CD4-positive, alpha-beta T cell treated with Interferon alpha-2 for 1 hour (primary cell): ENCODE measurements at regions not wholly inside any gene's neighbourhood (a gene's known extent, or its start where the extent isn't known, plus 50 kb on each side); places are given as distances from the start of the nearest gene placed in this dataset.
"Not testable (repeated sequence)": the region's sequence is repeated elsewhere in the genome, so short reads cannot be mapped to it uniquely, and the experiment has no call there.

Source experiments
- DNase-seq, 2 donors: peaks; one replicate each; pipeline ENCODE4 v3.0.0-alpha.2; 2020 to 2022

DNA sequence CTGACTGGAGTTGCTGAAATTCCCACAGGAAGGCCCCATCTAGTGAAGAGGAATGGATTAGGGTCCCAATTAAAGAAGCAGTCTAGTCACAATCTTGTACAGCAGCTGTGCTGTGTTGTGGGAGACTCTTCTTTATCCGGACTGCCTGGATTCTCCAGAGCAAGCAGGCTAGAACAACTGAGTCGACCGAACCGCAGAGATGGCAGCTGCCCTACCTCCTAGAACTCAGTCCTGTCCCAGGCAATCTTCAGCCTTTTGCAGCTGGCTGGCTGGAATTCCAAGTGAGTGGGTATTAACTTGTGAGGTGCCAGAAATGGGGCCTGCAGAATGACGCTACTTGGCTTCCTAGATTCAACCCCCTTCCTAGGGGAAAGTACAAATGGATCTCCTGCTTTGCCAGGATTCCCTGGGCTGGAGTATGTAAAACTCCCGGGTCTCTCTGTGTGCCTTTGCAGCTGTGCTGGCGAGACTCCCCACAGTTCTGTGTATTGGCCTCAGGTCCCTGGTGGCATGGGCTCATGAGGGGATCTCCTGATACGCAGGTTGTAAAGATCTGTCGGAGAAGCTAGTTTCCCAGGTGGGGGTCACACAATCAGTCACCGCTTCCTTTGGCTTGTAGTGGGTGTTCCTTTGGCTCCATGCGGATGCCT lies 1952.6 kb upstream of the LRRTM1 start:
- DNase-seq, result no peak

- DNase-seq, result no peak
These were observed 1951.7 kb upstream of the LRRTM1 start for GRCh38 chr2:82256288-82256687.

GRCh38 chr2:82254728-82255127 lies 1950.2 kb upstream of the LRRTM1 start:
- DNase-seq, result no peak

- no peak for DNase-seq
These were observed 1941.7 kb upstream of the LRRTM1 start for GRCh38 chr2:82246220-82246775.

- DNase-seq, result no peak
These were observed 1934.6 kb upstream of the LRRTM1 start for GRCh38 chr2:82239176-82239575.

GRCh38 chr2:82237994-82238662 lies 1933.6 kb upstream of the LRRTM1 start:
- no peak for DNase-seq

DNA sequence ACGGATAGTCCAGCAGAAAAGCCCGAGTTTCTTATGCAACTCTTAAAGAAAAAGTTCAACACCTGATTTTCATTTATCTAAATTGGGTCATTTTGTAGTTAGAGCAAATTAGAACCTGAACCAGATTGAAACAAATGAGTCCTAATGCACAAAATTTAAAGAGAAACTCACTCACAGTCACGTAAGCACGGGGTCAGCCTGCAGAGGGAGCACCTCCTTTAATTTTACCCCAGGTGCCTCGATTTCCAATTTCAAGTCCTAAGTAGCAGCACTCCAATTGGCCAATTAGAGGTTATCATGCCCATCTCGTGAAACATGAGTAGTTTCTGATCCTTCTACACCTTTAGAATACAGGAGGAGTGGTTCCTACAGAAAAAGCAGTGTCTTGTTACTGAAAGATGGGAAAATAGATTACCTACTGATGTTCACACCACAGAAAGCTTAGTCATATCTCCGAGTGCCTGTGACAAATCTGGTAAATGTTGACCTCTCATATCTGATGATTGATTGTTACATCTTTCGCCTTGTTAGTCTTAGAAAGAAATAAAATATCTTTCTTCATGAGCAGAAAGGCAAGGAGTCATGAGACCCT lies 1929.8 kb upstream of the LRRTM1 start:
- no peak for DNase-seq

DNA sequence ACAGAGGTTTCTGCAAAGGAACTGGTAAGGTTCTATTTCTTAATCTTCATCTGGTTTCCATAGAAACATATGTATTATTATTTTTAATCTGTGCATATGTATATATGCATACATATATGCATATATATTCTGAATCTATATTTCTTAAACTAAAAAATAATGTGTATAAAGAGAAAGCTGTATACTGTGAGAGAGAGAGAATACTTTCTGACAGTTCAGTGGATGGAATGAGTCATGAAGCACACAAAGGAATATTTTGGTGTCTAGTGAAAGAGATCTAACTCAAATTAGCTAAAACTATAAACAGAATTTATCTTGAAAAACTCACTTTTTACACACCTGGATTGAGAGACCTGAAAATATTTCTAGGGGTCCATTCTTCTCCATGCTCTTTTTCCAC lies 1929.3 kb upstream of the LRRTM1 start:
- DNase-seq, result no peak

DNA sequence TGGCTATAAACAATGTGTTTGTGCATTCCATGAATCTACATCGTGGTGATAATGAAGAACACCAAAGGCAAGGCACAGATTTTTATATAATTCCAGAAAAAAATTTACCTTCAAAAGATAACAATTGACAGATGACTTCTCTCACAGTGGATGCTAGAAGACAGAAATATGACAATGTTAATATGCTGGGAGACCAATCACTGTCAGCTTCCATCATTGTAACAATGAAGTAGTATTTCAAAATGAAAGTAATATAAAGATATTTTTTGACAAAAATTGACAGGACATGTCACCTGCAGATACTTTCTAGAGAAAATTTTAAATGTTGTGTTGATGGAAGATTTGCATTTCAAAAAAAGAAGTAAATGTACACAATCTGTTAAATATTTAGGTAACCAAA lies 1925.9 kb upstream of the LRRTM1 start:
- no peak for DNase-seq

GRCh38 chr2:82226441-82226840 lies 1921.9 kb upstream of the LRRTM1 start:
- DNase-seq, result no peak

GRCh38 chr2:82224301-82224940 lies 1919.9 kb upstream of the LRRTM1 start:
- no peak for DNase-seq

DNA sequence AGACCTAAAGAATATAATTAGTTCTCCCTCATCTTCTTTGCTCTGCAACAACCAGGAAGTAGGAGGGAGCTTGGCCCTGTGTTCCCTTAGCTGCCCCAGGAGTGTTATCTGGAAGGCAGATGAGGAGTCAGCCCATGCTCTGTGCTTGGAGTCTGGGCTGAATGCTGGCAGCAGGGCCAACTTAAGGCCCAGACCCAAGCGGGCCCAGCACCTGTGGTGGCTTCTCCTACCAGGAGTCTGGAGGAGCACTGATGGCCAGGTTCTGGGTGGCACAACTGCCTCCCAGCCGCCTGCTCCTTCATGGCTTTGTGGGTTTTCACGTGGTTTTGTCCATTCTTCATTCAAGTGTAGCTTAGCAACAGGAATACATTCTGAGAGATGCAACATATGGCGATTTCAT lies 1910.7 kb upstream of the LRRTM1 start:
- no peak for DNase-seq

DNA sequence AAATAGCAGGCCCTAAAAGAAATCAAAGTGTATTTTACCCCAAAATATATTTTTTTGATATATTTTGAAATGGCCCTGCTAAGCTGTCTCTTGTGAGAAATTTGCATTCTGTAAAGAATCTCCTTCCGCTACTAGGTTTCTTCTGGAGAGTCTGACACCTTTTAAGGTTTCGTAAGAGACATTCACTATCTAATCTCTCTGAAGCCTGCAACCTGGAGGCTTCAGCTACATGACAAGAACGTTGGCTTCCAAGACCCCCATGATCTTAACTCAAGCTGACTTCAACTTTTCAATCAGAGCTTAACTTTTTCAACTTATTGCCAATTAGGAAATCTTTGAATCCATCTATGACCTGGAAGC lies 1894.9 kb upstream of the LRRTM1 start:
- DNase-seq, result no peak

- no peak for DNase-seq
These were observed 1894.4 kb upstream of the LRRTM1 start for GRCh38 chr2:82198809-82199492.

DNA sequence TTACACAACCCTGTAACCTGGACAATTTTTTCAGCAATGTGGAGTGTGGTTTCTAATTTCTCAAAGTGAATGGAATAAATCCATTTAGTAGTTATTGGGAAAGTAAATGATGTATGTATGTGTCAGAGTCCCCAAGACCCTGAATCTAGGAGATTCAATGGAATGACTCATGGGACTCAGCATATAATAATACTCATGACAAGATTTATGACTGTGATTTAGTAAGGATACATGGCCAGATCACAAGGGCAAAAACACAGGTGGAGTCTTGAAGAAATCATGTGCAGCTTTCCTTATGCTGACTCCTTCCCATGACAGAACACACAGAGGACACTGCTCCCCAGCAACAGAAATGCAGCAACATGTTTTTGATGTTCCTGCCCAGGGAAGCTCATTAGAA lies 1877.7 kb upstream of the LRRTM1 start:
- DNase-seq, result no peak

DNA sequence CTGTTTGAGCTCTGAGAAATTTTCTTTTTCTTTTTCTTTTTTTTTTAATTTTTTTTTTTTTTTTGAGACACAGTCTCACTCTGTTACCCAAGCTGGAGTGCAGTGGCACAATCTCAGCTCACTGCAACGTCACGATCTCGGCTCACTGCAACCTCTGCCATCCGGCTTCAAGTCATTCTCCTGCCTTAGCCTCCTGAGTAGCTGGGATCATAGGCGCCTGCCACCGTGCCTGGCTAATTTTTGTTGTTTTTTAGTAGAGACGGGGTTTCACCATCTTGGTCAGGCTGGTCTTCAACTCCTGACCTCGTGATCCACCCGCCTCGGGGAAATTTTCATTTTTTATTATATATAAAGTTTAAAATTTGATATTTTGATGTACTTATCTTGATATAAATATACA lies 1870.7 kb upstream of the LRRTM1 start:
- DNase-seq, result not testable (repeated sequence)

DNA sequence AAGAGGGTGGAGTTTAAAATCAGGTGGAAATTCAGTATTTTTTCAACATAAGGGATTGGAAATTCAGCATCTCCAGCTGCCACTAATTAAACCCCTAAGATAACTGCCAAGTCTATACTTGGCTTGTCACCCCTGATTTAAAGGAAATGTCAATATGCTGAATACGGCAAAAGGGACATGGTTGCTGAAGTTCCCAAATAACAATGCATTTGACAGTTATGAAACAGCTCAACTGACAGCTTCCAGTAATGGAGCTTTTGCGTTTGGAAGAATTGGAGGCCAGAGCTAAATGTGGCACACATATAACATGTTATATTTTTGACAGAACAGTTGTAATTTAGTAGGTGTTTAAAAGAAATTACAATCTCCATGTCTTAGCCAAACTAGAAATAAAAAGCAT lies 1867.9 kb upstream of the LRRTM1 start:
- no peak for DNase-seq

DNA sequence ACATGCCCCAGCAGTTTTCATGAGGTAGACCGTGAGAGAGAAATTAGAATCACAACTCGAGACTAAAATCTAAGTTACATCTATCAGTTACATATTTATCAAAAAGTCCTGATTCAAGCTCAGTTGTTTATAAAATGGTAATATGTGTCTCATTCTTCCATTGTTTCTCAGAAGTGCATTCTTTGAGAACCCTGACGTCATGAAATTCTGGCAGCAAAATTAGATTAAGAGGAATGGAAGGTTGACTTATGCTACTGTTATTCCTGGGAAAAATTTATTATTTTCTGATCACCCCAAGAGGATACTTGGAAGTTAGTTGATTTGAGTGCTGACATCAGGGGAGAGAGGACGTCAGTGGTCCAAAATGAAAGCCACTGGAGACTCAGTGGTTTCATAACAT lies 1864.8 kb upstream of the LRRTM1 start:
- no peak for DNase-seq

DNA sequence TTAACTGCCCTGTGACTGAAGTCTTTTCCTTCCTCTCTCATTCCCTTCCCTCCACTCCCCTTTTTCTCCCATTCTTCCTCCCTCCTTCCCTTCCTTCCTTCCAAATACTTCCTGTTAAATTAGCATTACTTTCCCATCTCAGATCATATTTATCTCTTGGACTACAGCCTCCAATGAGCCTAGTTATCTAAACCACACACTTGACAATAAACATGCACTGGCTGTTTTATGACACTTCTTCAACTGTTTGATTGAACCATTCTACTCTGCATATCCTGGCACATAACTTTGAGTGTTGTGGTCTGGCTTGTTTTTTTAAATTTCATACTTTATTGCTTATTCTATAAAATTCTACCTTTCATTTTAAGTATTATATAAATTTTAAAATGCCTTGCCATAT lies 1860.8 kb upstream of the LRRTM1 start:
- no peak for DNase-seq

- DNase-seq, result no peak
These were observed 1853.6 kb upstream of the LRRTM1 start for GRCh38 chr2:82158150-82158549.

DNA sequence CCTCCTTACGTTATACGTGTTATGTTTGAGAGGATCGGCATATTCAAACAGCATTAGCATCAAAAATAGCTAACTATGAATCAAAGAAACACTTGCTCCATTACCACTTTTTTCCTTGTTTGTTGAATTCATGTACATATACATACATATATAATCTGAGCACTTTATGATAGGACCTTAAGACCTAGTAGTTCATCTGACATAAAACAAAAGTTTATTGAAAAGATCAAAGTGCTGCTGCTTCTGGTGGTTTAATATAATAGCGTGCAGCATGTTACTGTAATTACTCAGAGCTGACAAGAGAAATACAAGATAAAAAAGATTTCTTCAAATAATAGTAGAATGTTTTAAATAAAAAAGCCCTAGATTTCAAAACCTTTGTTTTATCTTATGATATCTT lies 1850.9 kb upstream of the LRRTM1 start:
- no peak for DNase-seq

DNA sequence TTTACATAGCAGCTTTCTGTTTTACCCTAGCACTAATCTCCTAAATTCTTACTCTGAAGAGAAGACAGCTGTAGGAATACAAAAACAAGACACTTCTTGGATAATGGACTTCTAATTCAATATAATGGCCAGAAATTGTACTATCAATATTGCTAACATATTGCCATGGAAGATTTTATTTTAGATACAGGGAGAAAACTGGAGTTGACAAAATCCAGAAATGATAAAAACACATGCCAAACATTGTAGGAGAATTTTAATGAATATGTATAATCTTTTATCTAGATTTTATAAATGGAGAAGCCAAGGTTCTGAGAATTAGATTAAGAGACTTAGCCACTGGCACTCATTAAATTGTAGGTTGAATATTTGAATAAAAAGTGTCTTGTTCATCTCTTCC lies 1838.8 kb upstream of the LRRTM1 start:
- DNase-seq, result no peak

DNA sequence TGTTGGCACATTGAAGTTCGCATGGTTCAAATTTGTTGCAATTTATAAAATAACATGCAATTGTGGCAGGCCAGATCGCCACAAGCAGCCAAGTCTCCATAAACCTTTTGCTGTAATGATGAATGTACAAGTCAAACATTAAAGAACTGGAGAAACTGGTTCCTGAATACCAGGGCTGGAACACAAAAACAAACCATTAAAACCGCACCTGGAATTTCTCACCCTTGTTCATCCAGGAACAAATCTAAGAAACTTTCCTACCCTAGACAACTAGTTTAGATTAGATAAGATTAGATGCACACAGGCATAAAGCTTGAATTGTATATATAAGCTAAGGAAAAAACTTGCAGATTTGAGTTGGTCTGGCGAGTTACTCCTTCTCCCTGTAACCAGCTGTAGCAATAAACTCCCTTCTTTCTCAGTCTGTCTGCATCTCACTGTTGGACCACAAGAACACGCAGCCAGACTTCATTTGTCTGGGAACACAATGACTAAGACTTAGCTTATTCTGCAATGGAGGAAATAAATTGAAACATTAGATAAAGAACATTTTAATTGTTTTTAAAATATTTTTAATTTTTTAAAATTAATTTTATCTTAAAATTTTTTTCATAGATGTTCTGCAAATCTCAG lies 1835.5 kb upstream of the LRRTM1 start:
- no peak for DNase-seq
